GM19468 (cell line): ENCODE measurements at regions not wholly inside any gene's neighbourhood (a gene's known extent, or its start where the extent isn't known, plus 50 kb on each side); places are given as distances from the start of the nearest gene placed in this dataset.

ENCODE experiments used
- ATAC-seq: cut with Tn5 transposase; IDR thresholded peaks from one replicate; pipeline ENCODE4 v1.9.1; 2021; ENCODE audit warnings: mild to moderate bottlenecking, moderate library complexity, moderate number of reproducible peaks; ENCODE audit not compliant: unreplicated experiment; ENCODE audit errors: extremely low read depth

- ATAC-seq = no peak
Measured at GRCh38 chr3:102595057-102595456, 160.2 kb downstream of the ZPLD1 start.

GRCh38 chr3:102599819-102600576, 165.2 kb downstream of the ZPLD1 start:
- no peak for ATAC-seq

GRCh38 chr3:102605153-102605552, 170.3 kb downstream of the ZPLD1 start:
- no peak for ATAC-seq

GRCh38 chr3:102608875-102609274, 174.1 kb downstream of the ZPLD1 start:
- ATAC-seq = no peak

GRCh38 chr3:102614021-102614569, 179.3 kb downstream of the ZPLD1 start:
- no peak for ATAC-seq

GRCh38 chr3:102614585-102614984, 179.8 kb downstream of the ZPLD1 start:
- ATAC-seq = no peak

- no peak for ATAC-seq
Measured at GRCh38 chr3:102617381-102617780, 182.6 kb downstream of the ZPLD1 start.

- no peak for ATAC-seq
Measured at GRCh38 chr3:102619361-102619760, 184.5 kb downstream of the ZPLD1 start.

- no peak for ATAC-seq
Measured at GRCh38 chr3:102629943-102630342, 195.1 kb downstream of the ZPLD1 start.

GRCh38 chr3:102630531-102630930, 195.7 kb downstream of the ZPLD1 start:
- no peak for ATAC-seq

- ATAC-seq = no peak
Measured at GRCh38 chr3:102643546-102643945, 208.7 kb downstream of the ZPLD1 start.

- no peak for ATAC-seq
Measured at GRCh38 chr3:102646557-102646956, 211.7 kb downstream of the ZPLD1 start.

- ATAC-seq = no peak
Measured at GRCh38 chr3:102660653-102661052, 225.8 kb downstream of the ZPLD1 start.

GRCh38 chr3:102661707-102662497, 227.1 kb downstream of the ZPLD1 start:
- no peak for ATAC-seq

- no peak for ATAC-seq
Measured at GRCh38 chr3:102662498-102662772, 227.6 kb downstream of the ZPLD1 start.

GRCh38 chr3:102664126-102664525, 229.3 kb downstream of the ZPLD1 start:
- ATAC-seq = no peak

- ATAC-seq = no peak
Measured at GRCh38 chr3:102665183-102665582, 230.4 kb downstream of the ZPLD1 start.

- no peak for ATAC-seq
Measured at GRCh38 chr3:102668247-102668646, 233.4 kb downstream of the ZPLD1 start.

GRCh38 chr3:102670986-102671385, 236.2 kb downstream of the ZPLD1 start:
- no peak for ATAC-seq

- no peak for ATAC-seq
Measured at GRCh38 chr3:102672305-102672704, 237.5 kb downstream of the ZPLD1 start.

GRCh38 chr3:102673271-102674115, 238.7 kb downstream of the ZPLD1 start:
- no peak for ATAC-seq
